SKM-1 (cell line): ENCODE measurements at regions not wholly inside any gene's neighbourhood (a gene's known extent, or its start where the extent isn't known, plus 50 kb on each side); places are given as distances from the start of the nearest gene placed in this dataset.
"Not testable (repeated sequence)": the region's sequence is repeated elsewhere in the genome, so short reads cannot be mapped to it uniquely, and the experiment has no call there.

Source experiments
- DNase-seq: peaks from one replicate; lab custom pipeline; 2025; ENCODE audit not compliant: unreplicated experiment; lab: John Stamatoyannopoulos, UW

DNA sequence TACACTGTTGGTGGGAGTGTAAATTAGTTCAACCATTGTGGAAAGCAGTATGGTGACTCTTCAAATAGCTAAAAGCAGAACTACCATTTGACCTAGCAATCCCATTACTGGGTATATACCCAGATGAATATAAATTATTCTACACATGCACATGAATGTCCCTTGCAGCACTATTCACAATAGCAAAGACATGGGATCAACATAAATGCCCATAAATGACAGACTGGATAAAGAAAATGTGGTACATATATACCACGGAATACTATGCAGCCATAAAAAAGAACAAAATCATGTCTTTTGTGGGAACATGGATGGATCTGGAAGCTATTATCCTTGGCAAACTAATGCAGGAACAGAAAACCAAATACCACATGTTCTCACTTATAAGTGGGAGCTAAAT is 282.8 kb upstream of the TGFBR2 start:
- not testable (repeated sequence) for DNase-seq

DNA sequence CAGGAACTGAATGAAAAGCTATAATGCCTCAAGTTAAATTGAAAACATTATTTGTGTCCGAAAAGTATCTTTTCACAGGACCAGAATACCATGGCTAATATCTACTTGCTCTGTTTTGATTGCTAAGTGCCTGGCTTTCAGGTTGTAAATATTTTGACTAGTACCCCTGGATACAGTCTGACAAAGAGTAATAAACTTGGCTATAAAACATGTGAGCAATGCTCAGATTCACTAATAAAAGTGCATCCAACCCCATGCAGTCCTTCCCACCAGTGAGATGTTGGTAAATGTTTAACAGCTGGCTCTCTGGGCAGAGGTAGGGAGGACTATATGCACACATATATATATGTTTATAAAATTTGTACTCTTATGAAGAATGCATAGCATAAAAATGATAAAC is 281.8 kb upstream of the TGFBR2 start:
- no peak for DNase-seq

DNA sequence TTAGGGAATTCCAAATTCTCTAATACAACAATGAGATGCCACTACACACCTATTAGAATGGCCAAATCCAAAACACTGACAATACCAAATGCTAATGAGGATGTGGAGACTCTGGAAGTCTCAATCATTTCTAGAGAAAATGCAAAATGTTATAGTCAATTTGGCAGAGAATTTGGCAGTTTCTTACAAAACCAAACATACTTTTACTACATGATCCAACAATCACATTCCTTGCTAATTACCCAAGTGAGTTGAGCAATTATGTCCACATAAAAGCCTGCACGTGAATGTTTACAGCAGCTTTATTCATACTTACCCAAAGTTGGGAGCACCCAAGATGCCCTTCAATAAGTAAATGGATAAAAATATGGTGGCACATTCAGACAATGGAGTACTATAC is 278.4 kb upstream of the TGFBR2 start:
- DNase-seq: not testable (repeated sequence)

DNA sequence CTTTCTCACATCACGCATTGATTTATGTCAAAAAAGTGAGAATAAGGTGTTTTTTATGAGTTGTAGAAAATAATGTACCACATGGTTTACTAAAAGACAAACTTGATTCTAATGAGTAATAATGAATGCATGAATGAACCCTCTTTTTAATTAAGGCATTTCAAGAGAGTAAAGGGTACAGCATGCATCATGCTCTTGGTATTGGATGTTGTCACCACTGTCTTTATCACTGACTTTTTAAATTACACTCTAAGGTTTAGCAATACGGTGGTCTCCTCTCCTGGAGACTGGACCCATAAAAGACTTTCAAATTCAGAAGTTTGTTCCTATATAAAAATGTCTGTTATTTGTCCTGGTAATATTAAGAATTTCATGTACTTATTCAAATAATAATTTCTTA is 277.5 kb upstream of the TGFBR2 start:
- not testable (repeated sequence) for DNase-seq

DNA sequence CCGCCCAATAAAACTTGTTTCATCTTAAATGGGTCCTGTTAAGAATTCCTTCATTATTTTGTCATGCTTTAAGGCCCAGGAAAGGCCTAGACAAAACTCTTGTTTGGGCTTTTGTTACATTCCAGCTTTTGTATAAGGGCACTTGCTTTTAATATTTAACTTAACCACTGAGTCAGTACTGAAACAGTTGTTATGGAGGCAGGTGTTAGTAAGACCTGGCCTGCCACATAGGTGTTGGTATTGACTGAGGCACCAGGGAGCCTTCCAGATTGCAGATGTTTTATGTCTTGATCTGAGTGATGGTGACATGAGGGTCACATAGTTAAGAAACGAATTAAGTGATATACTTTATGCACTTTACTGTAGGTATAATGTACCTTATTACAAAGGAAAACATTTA is 274.9 kb upstream of the TGFBR2 start:
- no peak for DNase-seq

DNA sequence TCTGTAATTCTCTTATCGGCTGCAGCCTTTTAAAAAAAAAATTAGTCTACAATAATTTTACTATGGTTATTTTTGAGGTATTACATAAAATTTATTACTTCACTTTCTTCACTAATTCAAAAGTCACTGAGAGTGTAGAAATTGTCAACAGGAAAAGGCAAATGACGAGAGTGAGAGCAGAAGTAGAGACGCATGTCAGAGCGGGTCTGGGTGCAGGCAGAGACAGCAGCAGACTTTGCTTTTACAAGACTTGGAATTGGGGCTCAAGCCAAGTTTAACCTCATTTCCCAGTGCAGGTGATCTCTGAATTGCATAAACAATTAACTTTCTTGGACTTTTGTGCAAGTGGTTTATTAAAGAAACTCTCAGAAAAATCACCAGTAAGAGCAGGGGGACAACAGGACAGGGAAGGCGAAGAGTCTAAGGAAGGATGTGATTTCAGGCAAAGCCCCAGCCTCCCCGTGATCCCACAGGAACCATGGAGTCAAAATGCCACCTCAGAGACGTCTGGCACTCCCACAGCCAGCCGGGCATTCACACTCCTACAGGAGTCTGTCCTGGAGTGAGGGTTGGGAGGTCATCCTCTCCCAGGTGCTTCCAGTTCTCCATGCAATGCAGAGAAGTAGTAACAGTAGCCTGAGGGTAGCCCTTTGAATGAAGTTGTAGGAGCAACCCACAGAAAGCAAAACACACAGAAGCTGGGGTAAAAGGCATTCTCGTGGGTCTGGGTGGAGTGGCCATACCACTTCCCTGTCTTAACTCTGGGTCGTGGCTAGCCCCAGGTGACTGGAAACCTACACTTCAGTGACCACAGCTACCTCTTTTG is 274.0 kb upstream of the TGFBR2 start:
- DNase-seq: no peak

DNA sequence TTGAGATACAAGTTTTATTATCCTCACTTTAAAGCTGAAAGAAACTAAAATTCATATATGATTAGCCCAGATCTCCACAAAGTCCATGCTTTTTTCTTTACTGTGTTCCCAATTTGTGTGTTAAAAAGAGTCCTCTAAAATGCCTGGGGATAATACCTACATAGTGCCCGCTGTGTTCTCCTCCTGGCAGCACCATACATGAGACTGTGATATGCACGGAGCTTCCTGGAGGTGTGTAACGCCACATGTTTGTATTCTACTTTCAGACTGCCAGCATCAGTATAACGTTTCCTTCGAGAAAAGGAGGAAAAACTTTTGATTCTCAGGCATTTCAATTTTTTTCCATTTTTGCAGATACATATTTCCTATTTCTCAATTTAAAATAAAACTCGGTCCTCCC is 273.3 kb upstream of the TGFBR2 start:
- DNase-seq: no peak

DNA sequence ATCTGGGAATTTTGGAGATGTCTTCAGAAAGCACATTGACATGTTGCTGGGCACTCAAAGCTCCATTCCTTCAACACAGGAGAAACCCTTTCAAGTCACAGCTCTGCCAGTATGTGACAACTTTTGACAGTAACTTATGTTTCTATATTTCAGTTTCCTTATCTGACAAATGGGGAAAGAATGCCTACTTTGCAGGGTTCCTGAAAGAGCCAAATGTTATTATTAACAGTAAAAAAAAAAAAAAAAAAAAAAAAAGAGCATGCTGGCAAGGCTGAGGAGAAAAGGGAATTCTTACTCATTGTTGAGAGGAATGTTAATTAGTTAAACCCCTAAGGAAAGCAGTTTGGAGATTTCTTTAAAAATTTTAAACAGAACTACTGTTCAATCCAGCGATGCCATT is 272.5 kb upstream of the TGFBR2 start:
- no peak for DNase-seq

DNA sequence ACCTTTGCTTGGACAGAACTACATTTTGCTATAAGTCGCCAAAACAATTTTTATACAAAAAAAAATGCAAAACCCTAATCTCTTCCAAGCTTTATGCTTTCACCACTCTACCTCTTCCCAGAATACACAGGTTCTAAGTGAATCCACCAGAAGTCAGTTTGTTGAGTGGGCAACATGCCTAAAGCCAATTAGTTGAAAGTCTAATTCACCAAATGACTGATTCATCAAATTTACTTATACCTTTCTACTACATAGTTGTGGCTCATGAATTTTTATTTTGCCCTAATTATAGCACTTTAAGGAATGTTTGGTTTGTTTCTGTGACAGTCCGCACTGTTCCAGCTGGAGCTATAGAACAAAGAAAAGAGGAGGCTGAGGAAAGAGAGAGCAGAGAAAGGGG is 265.9 kb upstream of the TGFBR2 start:
- DNase-seq: no peak

DNA sequence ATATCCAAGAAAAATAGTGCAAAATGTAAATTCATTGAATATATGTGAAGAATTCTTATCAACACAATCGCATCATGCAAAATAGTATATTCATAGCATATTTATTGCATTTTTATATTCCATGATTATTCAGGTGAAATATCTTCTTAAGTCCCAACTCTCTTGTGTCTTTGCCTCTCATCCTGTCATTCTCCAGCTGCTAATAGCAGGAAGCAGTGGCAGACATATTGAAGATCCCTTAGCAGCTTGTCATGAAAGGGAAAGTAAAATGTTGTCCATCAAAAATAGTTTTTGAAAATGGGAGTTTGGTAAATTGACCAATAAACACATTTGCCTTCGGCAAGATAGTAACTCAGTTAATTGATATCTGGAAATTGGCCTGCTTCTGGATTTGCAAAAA is 265.3 kb upstream of the TGFBR2 start:
- no peak for DNase-seq

DNA sequence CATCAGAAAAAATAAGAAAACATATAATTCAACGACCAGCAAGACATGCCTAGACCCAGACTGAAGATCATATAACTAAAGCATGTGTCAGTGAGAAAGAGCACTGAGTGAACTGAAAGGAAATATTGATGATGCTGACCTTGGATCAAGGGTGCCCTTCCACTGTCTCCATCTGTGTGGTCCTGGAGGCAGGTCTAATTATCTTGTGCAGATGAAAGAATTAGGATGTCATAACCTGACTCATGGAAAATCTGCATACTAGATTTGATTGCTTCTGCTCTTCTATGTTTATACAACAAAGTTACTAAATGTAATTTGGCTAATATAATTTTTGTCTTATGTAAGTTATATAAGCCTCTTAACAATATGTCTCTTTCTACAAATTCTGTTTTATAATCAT is 264.6 kb upstream of the TGFBR2 start:
- no peak for DNase-seq

DNA sequence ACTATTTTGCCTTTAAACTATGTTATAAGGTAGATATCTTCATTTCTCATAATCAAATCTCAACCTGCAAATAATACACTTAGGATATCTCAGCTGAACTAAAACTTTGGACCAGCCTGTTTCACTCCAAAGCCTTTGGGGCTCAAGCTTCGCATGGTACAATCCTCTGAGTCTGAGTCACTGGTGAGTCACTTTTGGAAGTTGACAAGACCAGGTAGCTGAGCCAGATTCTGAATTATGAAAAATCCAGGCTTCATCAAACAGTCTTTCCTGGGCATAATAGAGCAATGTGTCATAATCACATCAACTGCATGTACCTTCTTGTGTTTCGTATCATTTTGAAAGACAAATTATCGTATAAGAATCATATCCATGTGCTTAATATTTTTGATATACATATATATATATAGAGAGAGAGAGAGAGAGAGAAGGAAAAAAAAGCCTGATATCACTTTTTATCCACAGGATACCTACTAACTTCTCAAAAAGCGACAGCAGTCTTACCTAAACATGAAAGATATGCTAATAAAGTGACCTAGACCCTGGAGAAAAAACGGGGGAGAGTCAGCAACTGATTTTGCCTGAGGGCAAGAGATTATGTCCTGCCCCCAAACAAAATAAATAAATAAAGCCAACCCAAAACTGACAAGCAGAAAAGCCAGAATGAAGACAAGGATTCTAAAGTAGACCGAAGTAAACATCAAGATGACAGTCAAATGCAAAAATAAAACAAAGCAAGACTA is 263.9 kb upstream of the TGFBR2 start:
- DNase-seq: no peak

DNA sequence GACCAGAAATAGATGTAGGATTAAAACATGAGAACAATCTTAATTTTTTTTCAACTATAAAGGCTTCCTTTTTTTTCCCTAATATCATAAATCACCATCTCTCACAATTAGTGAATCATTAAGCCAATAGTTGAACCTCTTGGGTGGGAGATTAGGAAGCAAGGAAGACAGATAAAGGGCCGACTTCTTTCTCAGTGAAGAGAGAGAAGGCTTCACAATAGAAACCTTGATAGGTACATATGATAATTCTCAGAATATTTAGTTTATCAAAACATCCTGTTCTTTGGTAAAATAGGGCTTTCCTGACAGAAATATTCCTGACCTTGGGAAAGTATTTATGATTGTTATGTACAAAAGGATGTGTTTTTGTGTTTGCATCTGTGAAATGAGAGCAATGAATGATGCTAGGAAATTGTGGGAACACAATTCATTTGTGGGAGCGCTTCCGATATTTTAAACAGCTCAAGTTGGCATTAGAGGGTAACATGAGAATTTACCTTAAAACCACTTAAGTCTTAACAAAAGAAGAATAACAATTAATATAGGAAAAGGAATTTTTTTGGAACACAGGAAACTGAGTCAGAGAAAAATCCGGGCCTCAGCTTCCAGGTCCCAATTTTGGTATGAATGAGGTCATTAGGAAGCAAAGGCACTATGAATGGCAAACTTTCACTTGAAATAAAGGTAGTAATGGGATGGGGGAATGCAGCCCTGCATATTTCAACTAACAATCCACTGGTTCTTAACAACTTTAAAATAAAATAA is 263.2 kb upstream of the TGFBR2 start:
- no peak for DNase-seq

DNA sequence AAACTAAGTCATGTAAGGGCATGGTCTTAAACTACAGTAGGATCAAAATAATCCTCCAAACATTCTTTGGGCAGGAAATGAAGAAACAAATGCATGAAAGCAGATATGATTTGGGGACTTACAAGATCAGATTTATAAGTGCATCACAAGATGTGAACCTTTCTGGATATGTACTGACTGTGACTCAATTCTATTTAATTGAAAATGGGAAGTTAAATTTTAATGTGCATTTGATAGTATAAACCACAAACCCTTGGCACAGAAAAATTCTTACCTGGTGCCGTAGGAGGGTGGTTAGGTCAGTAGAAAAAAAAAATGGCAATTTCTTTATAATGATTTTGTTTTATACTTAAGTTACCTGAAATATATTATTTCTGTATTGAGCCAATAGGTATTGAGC is 262.5 kb upstream of the TGFBR2 start:
- DNase-seq: no peak

DNA sequence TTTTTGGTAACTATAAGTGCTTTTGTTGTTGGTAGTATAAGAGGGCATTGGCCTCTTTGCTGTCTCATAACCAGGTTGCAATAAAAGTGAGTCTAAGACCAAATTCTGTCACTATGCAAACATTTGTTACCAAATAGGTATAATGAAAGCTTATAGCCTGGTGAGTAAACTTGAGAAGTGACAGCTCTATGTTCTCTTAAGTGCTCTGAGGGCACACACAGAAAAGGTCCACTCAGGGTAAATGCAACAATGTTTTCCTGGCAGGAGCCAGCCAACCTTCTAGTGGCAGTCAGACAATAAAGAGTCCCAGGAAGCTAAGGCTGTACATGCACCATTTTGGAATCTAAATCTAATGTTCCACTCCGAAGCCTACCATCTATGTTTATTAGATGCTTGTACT is 262.1 kb upstream of the TGFBR2 start:
- DNase-seq: no peak

DNA sequence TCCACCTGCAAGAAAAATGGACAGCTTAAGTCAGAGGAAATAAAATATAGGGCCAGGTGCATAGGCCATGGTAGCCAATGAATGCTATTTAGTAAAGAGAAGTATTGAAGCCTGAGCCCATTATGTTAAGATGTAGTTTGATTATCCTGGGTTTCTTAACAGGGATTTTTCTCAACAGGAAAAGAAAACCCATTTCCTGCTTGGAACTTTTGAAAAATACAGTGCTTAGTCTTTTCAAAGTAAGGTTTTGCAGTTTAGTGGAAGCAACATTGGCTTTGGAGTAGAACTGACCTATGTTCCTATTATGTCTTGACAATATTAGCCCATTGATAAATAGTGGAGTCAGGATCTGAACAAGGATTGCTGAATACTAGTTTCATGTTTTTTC is 259.5 kb upstream of the TGFBR2 start:
- DNase-seq: no peak

DNA sequence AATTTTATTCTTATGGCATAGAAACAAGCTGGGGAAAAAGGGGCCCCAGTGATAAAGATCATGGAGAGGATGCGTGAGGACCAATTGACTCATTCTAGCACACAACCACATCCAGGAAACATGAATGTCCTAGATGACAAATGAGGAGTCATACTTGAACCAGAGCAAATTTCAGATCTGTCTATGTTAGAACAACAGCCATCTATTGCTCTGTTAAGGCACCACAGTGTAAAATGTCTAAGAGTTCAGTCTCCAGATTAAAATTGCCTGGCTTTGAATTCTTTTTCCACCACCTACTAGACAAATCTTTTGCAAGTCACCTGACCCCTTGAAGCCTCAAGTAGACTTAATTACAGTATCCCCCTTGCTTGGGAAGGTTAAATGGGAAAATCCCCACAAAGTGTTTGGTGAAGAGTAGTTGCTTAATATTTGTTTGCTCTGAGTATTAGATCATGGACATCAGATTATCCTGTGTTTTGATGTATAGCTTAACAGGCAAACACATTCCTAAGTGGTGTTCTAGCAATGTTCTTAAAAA is 258.7 kb upstream of the TGFBR2 start:
- DNase-seq: no peak

DNA sequence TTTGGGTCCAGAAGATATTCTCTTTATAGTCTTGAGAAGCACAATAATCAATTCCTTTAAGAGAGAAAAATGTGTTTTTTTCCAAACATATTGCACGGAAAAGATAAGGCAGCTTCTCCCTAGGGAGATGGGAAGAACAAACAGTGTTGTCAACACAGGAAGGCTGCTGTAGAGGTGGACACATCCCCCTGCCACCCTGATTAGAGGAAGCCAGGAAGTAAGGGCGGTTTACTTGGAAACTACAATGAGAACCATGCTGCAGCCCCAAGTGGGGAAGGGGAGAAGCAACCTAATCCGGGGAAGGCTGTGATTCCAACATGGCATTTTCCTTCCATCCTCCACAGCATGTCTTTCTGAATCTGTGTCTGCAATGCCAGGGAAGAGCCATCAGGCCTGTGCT is 256.9 kb upstream of the TGFBR2 start:
- no peak for DNase-seq

DNA sequence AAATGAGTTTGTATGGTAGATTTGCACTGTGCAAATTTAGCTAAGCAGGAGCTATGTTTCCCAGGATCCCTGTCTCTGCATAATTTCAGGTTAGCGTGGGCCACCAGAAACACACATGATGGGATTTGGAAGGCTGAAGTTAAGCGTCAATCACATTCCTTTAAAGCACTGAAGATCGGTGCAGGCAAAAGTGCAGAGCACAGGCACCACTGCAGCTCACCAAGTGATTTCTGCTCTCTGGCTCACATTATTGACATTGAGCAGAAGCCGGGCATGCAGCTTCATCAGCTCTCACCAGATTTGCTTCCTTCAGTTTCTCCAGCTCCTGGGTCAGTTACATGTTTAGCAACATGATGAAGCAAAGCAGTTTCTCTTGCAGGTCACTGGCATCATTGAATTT is 256.4 kb upstream of the TGFBR2 start:
- no peak for DNase-seq

DNA sequence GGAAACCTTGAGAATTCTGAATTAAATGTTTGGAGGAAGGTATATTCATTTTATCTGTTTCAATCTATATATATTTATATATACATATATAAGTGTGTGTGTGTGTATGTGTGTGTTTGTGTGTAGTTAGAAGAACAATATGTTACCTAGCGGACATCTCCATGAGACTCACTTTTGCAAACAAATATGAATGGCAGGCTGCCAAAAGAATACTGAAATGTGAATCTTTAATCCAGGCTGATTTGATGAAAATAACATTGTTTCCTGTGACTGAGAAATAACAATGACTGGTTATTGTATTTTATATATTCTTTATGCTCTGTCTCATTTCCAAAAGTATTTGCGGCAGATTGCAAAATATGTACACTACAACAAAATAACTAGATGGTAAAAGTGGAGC is 255.5 kb upstream of the TGFBR2 start:
- no peak for DNase-seq

DNA sequence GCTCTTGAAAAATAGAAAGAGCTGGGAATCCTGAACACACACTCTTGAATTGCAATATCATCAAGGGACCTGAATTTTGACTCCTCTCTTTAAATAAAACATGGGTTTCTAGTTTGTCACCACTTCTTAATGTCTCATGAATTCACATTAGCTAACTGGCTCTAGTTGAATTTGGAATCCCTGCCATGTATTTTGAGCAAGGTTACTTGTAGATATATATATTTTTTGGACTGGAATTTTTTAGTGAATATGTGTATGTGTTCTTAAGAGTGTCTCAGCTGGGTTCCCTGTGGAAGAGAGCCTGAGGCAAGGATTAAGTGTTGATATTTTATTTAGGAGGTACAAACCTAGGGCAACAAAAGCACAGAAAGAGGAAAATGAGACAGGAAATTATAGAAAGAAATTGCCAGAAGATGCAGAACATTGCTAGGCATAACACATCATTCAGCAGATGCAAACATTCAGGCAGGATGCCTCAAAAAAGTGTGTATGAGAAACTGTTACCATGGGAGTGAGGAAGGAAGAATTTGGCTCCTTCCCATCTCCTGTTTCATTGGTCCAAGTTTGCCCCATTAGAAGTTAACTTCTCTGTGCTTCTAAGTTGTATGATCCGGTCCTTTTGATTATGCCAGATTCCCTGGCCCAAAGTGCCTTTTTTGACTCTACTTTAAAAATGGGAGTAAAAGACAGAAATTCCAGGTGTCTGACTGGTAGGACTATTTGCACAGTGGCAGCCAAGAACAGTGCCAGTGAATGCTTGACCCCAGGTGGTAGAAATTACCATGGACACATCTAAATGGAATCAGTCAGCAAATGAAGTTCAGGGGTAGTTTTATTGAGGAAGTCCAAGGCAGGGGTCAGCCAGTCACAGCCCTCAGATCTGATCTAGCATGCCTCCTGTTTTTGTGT is 253.7 kb upstream of the TGFBR2 start:
- DNase-seq: no peak
